DND-41 (cell line): ENCODE measurements at regions not wholly inside any gene's neighbourhood (a gene's known extent, or its start where the extent isn't known, plus 50 kb on each side); places are given as distances from the start of the nearest gene placed in this dataset.

ENCODE experiments used
- EZH2 ChIP-seq: IDR thresholded peaks from 3 replicates; pipeline ENCODE4 v1.6.1; 2012; ENCODE audit warnings: borderline replicate concordance, low read depth, mild to moderate bottlenecking, moderate library complexity, low read length, inconsistent platforms; ENCODE audit not compliant: severe bottlenecking
- TF ChIP-seq, protein P1 (sequence below): IDR thresholded peaks from 2 replicates; pipeline ENCODE4 v1.5.1; 2012; ENCODE audit warnings: borderline replicate concordance, low read length, moderate library complexity, mild to moderate bottlenecking; ENCODE audit not compliant: poor library complexity, severe bottlenecking; ENCODE audit errors: extremely low read depth

DNA sequence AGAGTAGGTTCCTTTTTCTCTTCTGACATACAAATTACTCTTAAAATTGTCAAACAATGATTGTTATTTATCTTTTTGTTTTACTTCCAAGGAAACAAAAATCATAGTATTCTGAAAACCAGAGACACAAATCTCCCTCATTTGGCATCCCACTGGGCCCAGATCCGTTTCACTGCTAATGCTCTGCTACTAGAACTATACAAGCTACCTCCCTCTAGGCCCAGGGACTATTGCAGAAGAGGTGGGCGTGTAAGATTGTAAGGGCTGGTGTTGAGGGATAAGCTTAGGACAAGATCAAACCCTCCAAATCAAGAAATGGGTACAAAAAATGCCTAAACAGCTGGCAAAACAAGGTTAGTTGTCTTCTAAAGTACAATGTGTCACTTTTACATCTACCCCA lies 928.9 kb upstream of the CDH10 start:
- TF ChIP-seq, protein P1, sequence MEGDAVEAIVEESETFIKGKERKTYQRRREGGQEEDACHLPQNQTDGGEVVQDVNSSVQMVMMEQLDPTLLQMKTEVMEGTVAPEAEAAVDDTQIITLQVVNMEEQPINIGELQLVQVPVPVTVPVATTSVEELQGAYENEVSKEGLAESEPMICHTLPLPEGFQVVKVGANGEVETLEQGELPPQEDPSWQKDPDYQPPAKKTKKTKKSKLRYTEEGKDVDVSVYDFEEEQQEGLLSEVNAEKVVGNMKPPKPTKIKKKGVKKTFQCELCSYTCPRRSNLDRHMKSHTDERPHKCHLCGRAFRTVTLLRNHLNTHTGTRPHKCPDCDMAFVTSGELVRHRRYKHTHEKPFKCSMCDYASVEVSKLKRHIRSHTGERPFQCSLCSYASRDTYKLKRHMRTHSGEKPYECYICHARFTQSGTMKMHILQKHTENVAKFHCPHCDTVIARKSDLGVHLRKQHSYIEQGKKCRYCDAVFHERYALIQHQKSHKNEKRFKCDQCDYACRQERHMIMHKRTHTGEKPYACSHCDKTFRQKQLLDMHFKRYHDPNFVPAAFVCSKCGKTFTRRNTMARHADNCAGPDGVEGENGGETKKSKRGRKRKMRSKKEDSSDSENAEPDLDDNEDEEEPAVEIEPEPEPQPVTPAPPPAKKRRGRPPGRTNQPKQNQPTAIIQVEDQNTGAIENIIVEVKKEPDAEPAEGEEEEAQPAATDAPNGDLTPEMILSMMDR: no peak
- no peak for TF ChIP-seq EZH2
